HG03521 (cell line): ENCODE measurements at regions not wholly inside any gene's neighbourhood (a gene's known extent, or its start where the extent isn't known, plus 50 kb on each side); places are given as distances from the start of the nearest gene placed in this dataset.
"Not testable (repeated sequence)": the region's sequence is repeated elsewhere in the genome, so short reads cannot be mapped to it uniquely, and the experiment has no call there.

Experiments used
- ATAC-seq: cut with Tn5 transposase; IDR thresholded peaks from one replicate; pipeline ENCODE4 v1.9.1; 2021; ENCODE audit warnings: mild to moderate bottlenecking, moderate library complexity; ENCODE audit not compliant: unreplicated experiment

DNA sequence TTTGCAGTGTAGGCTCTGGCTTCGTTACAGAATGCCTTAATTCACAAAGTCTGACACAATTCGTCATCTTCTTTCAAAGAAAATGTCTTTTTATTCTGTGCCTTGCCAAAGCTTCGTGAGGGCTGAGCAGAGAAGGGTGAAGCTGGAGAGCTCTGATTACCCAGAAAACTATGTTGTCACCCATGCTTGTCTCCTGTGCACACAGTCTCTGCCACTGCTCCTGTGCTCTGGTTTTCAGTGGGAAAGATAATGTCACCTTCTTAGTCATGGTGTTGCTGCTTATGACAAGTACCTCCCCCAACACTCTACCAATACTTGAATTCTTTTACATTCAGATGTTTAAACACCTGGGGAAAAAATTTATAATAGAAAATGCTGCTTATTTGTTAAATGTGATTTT lies 509.2 kb upstream of the GRM7 start:
- ATAC-seq = no peak

DNA sequence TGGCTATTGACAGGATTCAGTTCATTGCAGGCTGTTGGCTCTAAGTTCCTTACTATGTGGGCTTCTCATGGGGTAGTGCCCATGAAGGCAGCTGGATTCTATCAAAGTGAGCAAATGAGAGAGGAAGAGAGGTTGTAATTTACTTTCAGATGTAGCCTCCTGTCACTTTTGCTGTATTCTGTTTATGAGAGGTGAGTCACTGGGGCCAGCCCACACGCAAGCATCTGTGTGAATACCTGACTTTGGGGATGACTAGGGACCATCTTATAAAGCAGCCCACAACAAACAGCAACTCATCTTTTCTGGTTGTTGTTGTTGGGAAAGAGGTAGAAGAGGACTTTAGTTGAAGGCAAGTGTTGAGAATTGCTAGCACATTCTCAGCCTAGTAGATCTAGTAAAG lies 506.3 kb upstream of the GRM7 start:
- ATAC-seq = no peak

DNA sequence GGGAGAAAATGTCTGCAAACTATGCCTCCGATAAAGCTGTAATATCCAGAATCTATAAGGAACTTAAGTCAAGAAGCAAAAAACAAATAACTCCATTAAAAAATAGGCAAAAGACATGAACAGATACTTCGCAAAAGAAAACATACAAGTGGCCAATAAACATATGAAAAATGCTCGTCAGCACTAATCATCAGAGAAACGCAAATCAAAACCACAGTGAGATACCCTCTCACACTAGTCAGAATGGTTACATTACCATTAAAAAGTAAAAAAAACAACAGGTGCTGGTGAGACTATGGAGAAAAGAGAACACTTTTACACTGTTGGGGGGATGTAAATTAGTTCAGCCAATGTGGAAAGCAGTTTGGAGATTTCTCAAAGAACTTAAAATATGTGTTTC lies 498.5 kb upstream of the GRM7 start:
- no peak for ATAC-seq

DNA sequence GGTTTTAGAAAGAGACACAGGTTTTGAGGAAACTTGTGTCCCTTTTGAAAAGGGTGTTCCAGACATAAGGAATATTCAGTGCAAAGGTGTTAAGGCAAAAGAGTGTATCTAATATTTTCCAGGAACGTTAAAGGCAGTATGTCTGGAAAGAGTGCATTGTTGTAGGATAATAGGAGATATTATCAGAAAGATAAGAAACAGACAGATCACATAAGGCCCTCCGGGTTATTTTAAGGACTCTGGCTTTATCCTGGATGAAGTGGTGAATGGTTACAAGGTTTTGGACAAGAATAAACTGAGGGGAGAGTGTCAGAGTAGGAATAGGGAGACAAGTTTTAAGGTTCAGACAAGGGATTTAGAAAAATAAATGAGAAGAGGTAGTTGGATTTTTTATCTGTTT lies 493.7 kb upstream of the GRM7 start:
- no peak for ATAC-seq

DNA sequence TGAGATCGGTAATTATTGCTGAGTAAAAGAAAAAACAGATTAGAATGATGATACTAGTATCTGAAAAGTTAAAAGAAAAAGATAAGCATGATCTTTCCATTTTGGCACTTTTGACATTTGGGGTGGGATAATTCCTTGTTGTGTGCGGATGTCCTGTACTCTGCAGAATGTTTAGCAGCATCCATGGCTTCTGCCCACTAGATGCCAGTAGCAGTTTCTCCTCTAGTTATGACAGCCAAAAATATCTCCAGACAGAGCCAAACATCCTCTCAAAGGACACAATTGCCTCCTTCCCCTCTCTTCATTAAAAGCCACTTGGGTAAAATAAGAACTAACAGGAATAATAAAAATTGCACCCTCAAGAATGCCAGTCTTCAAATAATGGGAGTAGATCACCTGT lies 468.8 kb upstream of the GRM7 start:
- ATAC-seq = no peak

DNA sequence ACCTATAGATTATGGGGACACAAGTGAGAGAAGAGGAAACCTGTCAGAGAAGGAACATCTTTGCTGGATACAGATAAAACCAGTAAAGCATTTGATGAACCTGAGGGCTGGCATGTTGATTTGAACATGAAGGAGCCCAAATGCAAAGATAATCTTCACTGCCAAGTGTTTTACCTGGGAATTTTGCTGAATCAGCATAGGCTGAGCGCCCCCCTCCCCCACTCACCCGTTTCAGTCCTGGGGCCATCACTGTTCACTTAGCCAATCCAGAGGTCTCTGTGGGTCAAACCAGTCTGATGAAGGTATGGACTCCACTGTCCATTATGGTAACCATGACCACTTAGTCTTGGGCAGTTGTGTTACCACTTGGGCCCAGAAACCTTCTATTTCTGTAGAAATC lies 466.0 kb upstream of the GRM7 start:
- no peak for ATAC-seq

DNA sequence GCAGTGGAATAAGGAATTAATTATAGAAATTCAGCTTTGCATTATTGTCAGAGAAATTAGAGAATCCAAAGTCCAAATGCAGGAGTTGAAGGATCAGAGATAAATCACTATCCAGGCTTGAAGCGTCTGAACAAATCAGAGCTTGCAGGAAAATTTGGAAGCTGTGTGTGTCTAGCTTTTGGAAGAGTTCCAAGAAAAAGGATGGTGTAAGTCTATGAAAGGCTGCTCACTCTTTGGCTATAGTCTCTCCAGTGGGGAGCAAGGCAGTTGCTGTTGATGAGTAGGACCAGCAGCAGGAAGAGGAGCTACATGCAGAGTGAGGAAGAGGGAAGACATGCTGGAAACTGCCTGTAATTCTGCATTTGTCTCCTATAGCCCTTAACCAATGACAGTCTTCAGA lies 464.3 kb upstream of the GRM7 start:
- ATAC-seq = no peak

DNA sequence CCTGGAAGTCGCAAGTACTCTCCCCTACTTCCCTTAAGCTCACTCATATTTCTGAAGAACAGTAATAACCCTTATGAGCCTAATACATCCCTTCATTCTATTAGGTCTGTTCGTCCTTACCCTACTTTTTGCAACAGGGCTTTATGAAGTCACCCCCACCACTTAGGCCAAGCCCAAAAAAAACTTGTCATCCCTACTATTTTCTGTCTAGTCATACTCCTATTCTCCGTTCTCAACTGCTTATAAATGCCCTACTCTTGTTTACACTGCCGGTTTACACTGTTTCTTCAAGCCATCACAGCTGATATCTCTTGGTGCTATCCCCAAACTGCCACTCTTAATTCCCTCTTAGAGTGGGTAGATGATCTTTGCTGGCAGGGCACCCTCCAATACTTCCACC lies 458.2 kb upstream of the GRM7 start:
- ATAC-seq = not testable (repeated sequence)

DNA sequence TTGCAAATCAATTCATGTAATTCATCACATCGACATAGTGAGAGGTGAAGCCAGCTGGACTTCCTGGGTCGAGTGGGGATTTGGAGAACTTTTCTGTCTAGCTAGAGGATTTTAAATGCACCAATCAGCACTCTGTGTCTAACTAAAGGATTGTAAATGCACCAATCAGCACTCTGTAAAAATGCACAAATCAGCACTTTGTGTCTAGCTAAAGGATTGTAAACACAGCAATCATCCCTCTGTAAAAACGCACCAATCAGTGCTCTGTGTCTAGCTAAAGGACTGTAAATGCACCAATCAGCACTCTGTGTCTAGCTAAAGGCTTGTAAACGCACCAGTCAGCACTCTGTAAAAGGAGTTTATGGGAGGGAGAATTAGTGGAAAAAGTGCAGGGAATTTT lies 454.0 kb upstream of the GRM7 start:
- ATAC-seq = not testable (repeated sequence)

DNA sequence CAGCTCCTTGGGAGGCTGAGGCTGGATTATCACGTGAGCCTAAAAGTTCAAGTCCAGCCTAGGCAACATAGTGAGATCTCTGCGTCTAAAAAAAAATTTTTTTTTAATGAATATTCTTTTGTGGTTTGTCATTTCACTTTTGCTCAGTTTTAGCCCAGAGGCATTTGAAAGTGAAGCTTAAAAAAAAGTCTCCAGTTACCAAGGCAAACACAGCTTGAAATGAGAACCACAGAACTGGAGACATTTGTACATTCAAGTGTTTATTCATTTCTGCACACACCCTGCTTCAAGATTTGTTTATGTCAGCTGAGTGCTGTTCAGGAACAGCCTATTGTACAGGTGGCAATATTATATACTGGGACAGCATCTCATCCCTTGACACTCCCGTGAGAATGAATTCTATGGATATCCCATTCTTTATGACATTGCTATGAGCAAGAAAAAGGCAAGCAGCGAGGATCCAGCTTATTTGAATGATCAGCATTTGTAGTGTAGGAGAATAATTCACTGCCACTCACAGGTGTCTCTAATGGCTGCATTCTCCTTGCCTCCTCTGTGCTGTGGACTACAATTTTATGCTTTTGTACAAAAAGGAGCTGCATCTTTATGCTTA lies 444.8 kb upstream of the GRM7 start:
- ATAC-seq = no peak

DNA sequence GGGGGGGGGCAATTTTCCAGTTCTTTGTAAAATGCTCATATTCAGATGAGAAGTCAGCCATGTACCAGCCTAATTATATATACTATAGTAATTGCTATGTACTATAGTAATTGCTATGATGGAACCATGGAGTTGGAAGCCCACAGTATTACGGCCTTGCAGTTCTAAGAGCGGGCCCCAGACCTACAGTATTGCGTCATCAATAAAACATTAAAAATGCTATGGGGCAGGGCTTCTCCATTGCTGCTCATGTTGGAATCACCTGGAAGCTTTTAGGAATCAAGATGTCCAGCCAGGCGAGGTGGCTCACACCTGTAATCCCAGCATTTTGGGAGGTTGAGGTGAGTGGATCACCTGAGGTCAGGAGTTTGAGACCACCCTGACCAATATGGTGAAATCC lies 443.7 kb upstream of the GRM7 start:
- no peak for ATAC-seq

DNA sequence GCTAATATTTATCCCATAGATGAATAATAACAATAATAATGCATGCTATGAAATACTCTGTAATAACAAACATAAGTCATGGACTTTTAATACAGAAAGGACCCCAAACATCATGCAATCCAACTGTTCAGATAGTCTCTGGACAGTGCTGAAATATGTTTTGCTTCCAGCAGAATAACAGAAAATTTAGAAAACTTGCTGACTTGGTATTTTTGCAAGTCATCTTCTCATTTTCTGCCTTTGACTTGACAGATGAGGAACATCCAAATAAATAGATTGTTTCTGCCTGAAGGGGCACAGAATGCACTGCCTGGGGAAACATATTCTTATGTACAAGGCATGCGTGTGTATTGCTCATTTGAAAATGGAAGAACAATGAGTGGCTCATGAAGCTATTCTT lies 442.4 kb upstream of the GRM7 start:
- no peak for ATAC-seq

DNA sequence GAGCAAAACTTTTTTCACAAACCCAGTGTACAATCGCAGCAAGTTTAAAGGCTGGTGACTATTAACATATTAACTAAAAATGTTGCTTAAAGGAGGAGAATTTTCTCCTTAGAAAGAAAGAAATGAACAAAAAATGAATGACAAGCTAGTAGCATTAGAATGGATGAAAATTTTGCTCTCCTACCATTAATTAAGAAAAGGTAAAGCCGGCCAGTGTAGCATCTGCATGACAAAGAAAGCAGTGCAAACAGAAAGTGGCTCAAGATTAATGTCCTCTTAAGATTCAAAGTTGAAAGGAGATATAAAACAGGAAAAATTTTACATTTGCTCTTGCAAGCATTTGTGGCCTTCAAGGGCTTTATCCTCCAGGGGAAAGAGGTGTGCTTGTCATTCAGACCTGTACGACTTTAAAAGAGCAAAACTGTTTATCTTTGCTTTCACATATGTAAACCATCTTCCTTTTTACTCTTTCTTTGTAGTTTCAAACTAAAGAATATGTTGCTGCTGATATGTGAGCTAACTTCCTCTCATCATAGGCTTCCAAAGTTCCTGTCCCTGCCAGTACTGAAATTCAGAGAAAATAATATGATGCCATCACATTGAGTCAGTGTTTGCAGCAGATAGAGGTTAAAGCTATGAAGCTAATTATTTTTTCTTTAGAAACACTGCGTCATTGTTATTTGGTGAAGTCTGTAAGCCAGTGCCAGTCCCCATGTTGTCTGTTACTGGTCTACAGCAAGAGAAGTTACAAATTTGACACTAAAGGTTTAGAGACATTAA lies 439.1 kb upstream of the GRM7 start:
- no peak for ATAC-seq

DNA sequence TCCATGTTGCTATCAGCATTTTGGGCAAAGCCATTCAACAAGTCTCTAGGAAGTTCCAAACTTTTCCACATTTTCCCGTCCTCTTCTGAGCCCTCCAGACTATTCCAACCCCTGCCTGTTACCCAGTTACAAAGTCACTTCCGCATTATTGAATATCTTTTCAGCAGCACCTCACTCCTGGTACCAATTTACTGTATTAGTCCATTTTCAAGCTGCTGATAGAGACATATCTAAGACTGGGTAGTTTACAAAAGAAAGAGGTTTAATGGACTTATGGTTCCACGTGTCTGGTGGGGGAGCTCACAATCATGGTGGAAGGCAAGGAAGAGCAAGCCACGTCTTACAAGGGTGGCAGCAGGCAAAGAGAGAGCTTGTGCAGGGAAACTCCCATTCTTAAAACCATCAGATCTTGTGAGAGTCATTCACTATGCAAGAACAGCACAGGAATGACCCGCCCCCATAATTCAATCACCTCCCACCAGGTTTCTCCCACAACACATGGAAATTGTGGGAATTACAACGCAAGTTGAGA lies 435.6 kb upstream of the GRM7 start:
- no peak for ATAC-seq

DNA sequence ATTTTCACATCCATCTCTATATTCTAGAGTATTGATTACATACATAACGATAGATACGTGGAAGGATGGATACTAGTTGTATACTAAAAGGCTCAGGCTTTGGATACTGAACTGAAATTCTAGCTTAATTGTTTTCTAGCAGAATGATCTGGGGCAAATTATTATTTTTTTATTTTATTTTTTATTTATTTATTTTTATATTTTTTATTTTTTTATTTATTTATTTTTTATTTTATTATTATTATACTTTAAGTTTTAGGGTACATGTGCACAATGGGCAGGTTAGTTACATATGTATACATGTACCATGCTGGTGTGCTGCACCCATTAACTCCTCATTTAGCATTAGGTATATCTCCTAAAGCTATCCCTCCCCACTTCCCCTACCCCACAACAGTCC lies 432.6 kb upstream of the GRM7 start:
- ATAC-seq = not testable (repeated sequence)

DNA sequence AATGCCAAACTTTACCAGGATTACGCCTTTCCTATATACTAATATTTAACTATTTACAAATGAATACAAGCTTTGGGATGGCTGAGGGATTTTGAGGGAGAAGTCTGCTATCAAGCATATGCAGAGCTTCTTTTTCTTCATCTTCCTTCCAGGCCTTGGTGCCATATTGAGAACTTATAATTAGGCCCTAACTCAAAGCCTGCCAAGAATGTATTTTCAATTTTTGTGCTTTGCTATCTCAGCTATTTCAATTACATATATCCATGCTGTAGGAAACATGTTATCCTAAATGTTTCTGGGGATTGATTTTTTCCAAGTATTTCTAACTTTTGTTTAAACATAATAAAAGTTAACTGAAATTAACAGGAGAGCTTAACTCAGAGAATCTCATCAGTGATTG lies 425.0 kb upstream of the GRM7 start:
- no peak for ATAC-seq

DNA sequence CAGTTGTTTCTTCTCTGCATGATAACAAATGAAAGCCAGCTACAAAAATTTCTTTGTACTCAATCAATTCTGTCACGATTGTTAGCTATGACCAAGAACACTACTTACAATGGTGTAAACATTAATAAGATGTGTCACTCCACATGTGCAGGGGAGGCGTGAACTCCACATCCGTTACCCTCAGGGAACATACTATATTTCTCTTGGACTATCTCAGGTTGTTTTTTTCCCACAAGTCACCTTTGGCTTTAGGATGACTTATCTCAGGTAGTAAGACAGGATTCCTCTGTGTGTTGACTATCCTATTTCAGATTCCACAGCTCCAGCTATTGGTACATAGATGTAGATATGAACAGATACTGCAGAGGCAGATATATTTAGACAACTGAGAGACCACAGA lies 423.3 kb upstream of the GRM7 start:
- ATAC-seq = no peak

DNA sequence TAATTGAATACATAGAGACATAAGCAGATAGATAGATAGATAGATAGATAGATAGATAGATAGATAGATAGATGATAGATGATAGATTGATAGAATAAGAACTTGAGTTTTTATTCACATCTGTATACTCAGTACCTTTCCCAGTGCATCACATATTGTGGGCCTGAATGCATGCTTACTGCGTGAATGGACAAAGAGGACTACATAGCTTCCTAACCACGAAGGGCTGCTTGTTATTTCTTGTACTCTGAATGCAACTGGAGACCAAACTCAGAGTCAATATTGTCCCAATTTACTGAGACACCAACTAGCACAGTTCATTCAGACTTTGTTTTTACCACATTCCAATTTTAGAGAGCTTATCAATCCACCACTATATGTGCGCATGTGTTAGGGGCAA lies 422.9 kb upstream of the GRM7 start:
- ATAC-seq = no peak

DNA sequence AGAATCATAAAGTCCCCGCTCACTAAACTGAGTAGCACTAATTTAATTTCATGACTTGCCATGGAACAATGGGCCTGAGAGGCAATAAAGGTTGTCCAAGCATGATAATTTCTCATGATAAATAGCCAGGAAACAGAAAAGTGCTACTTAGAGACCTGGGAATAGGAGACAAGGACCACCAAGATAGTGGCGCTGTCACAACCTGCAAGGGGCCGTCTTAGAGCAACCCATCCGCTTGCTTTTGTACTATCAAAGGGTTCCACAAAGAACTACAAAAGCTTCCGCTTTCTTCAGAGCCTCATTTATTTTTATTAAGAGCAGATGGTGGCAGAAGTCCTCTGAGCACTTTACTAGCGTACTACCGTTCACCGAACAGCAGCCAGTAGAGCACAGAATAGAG lies 421.7 kb upstream of the GRM7 start:
- ATAC-seq = no peak

DNA sequence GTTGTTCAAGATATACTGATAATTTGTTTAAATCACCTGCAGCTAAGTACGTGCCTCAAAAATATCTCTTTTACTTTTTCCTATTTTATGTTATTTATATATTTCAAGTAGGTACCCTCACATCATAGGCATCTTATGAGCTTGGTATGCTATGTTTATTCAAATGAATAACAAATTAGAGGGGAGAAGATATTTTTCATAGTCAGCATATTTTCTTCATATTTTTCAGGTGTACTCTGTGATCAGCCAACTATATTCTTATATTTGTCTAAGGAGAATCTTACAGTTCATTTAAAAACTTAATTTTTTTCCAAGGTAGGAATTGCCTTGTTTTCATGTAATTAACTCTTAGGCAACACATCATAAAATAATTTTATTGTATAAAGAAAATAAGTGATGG lies 421.1 kb upstream of the GRM7 start:
- ATAC-seq = no peak

DNA sequence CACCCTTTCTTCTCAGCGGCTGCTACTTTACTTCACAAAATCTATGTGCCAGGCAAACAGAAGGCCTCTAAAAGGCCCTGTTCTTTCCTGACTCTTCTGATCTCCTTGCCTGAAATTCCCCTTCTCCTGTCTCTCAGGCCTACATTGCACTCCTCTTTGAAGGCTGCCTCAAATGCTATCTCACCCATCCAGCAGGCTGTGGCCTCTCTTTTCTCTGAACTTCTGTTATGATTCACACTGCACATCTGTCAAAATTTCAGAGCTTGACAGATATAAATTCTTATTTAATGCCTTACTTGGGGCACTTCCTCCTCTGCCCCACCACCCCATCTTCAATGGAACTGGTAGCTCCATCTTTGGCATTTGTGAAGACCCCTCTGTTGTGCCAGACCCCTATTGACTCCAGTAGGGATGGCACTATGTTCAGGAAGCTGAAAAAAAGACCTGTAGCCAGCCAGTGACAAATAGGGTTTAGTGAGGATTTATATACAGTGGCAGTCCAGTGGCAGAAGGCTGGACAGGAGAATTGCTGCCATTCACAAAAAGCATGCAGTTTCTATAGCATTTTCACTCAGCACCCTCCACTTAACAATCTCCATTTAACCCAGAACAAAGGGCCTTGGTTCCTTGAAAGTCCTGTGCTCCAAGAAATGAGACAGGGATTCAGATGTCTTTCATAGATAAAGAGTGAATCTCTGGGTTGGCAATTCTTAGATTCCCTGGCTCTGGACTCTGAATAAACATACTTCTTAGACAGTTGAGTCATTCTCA lies 415.8 kb upstream of the GRM7 start:
- no peak for ATAC-seq
